Spleen (tissue), 7 donors: ENCODE measurements at regions not wholly inside any gene's neighbourhood (a gene's known extent, or its start where the extent isn't known, plus 50 kb on each side); places are given as distances from the start of the nearest gene placed in this dataset.

ENCODE experiments used
- CTCF ChIP-seq, 11 experiments: fragments of 200-600 bp in 7 of 11; fragments of 450-650 bp in 4 of 11; sonication (generic) in 4 of 11; IDR thresholded peaks in 8 of 11; conservative IDR thresholded peaks in 3 of 11; 1 replicate in 7 of 11; 2 replicates in 4 of 11; pipeline versions ENCODE4 v1.4.0 to v1.8.0; 2016 to 2021; ENCODE audit warnings: antibody characterized with exemption in 11 of 11, inconsistent platforms in 4 of 11, mild to moderate bottlenecking in 1 of 11
- POLR2A ChIP-seq, 3 donors: fragments of 450-650 bp; IDR thresholded peaks; one replicate each; pipeline ENCODE4 v1.5.1; 2017; ENCODE audit warnings: antibody characterized with exemption in 3 of 3, mild to moderate bottlenecking in 1 of 3
- POLR2AphosphoS5 ChIP-seq, 3 donors: sonication (generic); formaldehyde crosslinking; IDR thresholded peaks; one replicate each; pipeline ENCODE4 v1.5.1; 2017; ENCODE audit warnings: antibody characterized with exemption in 3 of 3
- donor health status: DM: no; HTN: no; CAD: no; lungs with moderate emphysema.
- donor health status: DM: no; HTN: no; CAD: no.
- donor health status: DM: no; HTN: no; CAD: no.

- TF ChIP-seq POLR2AphosphoS5 (IDR thresholded peaks at IDR 0.05) (no peak), CTCF (IDR thresholded peaks at IDR 0.05 in 8 of 11, conservative IDR thresholded peaks at IDR 0.05 in 3 of 11) (no peak), POLR2A (IDR thresholded peaks at IDR 0.05) (no peak)
Observed at GRCh38 chr9:111237447-111237846, 92.6 kb downstream of the OR2K2 start.
